HG03565 (cell line): ENCODE measurements at regions not wholly inside any gene's neighbourhood (a gene's known extent, or its start where the extent isn't known, plus 50 kb on each side); places are given as distances from the start of the nearest gene placed in this dataset.
"Not testable (repeated sequence)": the region's sequence is repeated elsewhere in the genome, so short reads cannot be mapped to it uniquely, and the experiment has no call there.

Experiments
- ATAC-seq: cut with Tn5 transposase; IDR thresholded peaks from one replicate; pipeline ENCODE4 v1.9.1; 2021; ENCODE audit warnings: mild to moderate bottlenecking, moderate library complexity; ENCODE audit not compliant: unreplicated experiment

GRCh38 chr4:57211131-57211530 lies 100.9 kb upstream of the IGFBP7 start:
- no peak for ATAC-seq

GRCh38 chr4:57206172-57206571 lies 96.0 kb upstream of the IGFBP7 start:
- no peak for ATAC-seq

DNA sequence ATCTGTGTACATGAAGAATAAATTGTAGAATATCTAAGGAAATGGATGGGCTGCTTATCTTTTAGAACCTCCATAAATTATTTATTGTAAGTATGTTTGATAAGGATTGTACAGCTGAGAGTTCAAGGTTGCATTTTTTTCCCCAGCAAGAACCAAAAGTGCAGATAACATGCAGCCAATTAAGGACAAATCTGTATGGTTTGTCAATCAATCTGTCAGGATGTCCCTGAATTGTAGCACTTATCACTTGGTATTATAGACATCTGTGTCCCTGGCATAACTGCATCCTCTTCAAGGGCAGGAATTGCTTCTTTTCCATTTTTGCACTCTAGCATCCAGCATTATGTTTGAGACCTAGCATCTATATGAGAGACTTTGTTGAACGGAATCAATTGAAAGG lies 95.4 kb upstream of the IGFBP7 start:
- ATAC-seq = no peak

DNA sequence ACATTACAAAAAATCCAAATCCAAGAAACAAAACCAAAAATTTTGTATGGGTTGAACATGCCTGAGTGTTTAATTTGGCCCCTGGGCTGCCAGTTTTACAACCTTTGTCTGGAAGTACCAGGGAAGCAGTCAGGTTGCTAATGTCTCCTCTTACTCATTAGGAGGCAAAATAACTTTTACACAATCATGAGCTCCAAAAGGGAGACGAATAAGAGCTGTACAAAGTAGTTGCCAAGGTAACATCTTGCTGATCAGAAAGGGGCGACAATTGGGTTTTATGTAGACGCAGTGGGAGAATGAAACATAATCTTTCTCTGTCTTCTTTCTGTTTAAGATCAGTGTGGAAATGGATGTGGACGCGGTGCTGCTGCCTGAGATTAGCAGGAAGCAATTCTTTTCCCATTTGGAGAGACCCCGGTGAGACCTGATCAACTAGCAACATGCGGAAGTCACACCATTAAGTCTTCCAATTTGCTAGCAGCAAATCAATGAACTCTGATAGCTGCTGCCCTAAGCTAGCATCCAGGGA lies 90.7 kb upstream of the IGFBP7 start:
- ATAC-seq = no peak

GRCh38 chr4:57199267-57199666 lies 89.1 kb upstream of the IGFBP7 start:
- no peak for ATAC-seq

DNA sequence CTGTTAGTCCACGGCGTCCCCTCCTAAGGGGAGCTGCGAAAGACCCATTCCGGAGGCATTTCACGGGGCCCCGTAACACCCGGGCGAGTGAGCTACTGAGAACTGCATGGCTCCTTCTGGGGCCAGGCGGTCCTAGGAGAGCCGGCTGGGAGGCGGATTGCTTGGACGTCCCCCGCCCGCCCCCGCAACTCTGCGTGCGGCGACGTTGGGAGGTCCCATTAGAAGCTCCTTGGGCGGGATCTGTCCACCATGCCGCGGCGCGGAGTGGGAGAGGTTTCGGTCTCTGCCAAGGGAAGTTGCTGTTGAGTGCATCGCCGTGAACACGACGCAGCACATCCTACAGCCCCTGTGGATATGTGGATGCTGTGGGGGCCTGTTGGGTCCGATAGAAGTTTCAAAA lies 85.4 kb upstream of the IGFBP7 start:
- ATAC-seq = no peak

GRCh38 chr4:57194068-57194611 lies 84.0 kb upstream of the IGFBP7 start:
- ATAC-seq = no peak

GRCh38 chr4:57193209-57193810 lies 83.1 kb upstream of the IGFBP7 start:
- ATAC-seq = no peak

GRCh38 chr4:57191523-57192034 lies 81.4 kb upstream of the IGFBP7 start:
- no peak for ATAC-seq

DNA sequence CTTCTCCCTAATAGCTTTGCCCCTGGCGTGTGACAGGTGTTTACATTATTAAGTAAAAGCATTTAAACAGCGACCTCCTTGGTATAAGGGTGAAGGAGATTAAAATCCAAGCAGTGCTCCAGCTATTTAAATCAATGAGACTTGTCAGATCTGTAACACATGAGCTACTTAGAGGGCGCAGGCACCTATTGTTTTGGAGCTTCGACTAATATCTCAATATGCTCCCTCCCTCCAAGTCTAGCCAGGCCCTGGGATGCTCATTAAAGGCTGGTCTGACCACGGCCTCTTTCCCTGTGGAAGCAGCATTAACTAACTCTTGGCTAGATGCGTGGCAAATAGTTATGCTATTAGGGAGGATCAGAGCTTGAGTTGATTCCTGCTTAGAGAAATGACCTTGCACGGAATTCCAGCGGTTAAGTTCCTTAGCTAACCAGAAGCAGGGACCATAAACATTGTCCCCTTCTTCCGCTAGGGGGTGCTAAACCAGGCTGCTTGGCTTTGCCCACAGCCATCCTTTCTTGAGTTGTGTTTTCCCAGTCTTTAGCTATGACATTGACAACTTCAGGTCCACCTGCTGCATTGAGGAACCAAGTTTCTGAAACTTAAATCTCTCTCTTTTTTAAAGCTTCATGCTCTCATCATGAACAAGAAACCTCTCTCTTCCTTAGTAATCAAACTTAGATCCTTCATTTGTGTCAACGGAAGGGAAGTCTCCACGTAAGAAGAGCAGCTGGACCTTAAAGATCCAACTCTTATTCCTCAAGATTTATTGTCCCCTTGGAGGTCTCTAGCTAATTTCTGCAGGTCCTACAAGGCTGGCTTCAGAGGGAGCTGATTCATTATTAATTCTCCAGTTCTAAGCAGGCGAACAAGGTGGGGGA lies 80.7 kb upstream of the IGFBP7 start:
- peak; percentile 61 for ATAC-seq

GRCh38 chr4:57187246-57187645 lies 77.1 kb upstream of the IGFBP7 start:
- ATAC-seq = no peak

- ATAC-seq = no peak
These were observed 74.3 kb upstream of the IGFBP7 start for GRCh38 chr4:57184378-57185029.

GRCh38 chr4:57182132-57182874 lies 72.1 kb upstream of the IGFBP7 start:
- ATAC-seq = no peak

DNA sequence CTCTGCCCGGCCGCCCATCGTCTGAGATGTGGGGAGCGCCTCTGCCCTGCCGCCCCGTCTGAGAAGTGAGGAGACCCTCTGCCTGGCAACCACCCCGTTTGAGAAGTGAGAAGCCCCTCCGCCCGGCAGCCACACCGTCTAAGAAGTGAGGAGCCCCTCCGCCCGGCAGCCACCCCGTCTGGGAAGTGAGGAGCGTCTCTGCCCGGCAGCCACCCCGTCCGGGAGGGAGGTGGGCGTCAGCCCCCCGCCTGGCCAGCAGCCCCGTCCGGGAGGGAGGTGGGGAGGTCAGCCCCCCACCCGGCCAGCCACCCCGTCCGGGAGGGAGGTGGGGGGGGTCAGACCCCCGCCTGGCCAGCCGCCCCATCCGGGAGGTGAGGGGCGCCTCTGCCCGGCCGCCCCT lies 63.0 kb upstream of the IGFBP7 start:
- not testable (repeated sequence) for ATAC-seq

GRCh38 chr4:57172065-57172464 lies 61.9 kb upstream of the IGFBP7 start:
- ATAC-seq = no peak

GRCh38 chr4:57168982-57169381 lies 58.8 kb upstream of the IGFBP7 start:
- no peak for ATAC-seq

GRCh38 chr4:57163530-57164459 lies 53.6 kb upstream of the IGFBP7 start:
- ATAC-seq = peak; percentile 90

- ATAC-seq = no peak
These were observed 52.4 kb upstream of the IGFBP7 start for GRCh38 chr4:57162499-57163019.
